A549 (cell line): ENCODE measurements at regions not wholly inside any gene's neighbourhood (a gene's known extent, or its start where the extent isn't known, plus 50 kb on each side); places are given as distances from the start of the nearest gene placed in this dataset.

Source experiments
- BHLHE40 ChIP-seq: IDR thresholded peaks from 2 replicates; pipeline ENCODE4 v1.6.1; 2012; ENCODE audit warnings: low read depth, low read length, inconsistent platforms
- CEBPB ChIP-seq, 2 experiments: fragments of >200 bp in 1 of 2; sonication (Bioruptor Twin) in 1 of 2; formaldehyde crosslinking in 1 of 2; IDR thresholded peaks; 2 replicates each; pipeline ENCODE4 v1.6.1; 2012 to 2016
- CTCF ChIP-seq: fragments of >200 bp; sonication (Bioruptor Twin); formaldehyde crosslinking; IDR thresholded peaks from 3 replicates; pipeline ENCODE4 v1.5.1; 2016
- EP300 ChIP-seq, 2 experiments: fragments of >200 bp; sonication (Bioruptor Twin); formaldehyde crosslinking; IDR thresholded peaks; 2 replicates in 1 of 2; 3 replicates in 1 of 2; pipeline ENCODE4 v1.6.1; 2016 to 2017
- FOXS1 ChIP-seq: fragments of 250-450 bp; sonication (Bioruptor Pico); IDR thresholded peaks from 2 replicates; pipeline ENCODE4 v1.5.0; 2020; ENCODE audit warnings: mild to moderate bottlenecking, moderate library complexity
- HEYL ChIP-seq: fragments of 250-450 bp; sonication (Bioruptor Pico); IDR thresholded peaks from 2 replicates; pipeline ENCODE4 v1.8.0; 2021; ENCODE audit warnings: mild to moderate bottlenecking, moderate library complexity
- MAFK ChIP-seq: fragments of 450-650 bp; IDR thresholded peaks from 2 replicates; pipeline ENCODE4 v1.6.1; 2014; ENCODE audit not compliant: partially characterized antibody
- MYC ChIP-seq: IDR thresholded peaks from 2 replicates; pipeline ENCODE4 v1.6.1; 2012; ENCODE audit warnings: mild to moderate bottlenecking, inconsistent platforms, low read length, improper control_type of control experiment, borderline replicate concordance
- POLR2A ChIP-seq: IDR thresholded peaks from 2 replicates; pipeline ENCODE4 v1.6.1; 2012; ENCODE audit warnings: mild to moderate bottlenecking, low read length
- RFX5 ChIP-seq: fragments of 450-650 bp; IDR thresholded peaks from 2 replicates; pipeline ENCODE4 v1.7.1; 2014; ENCODE audit warnings: antibody characterized with exemption, mild to moderate bottlenecking, moderate library complexity
- SMC3 ChIP-seq: fragments of >200 bp; sonication (Bioruptor Twin); formaldehyde crosslinking; IDR thresholded peaks from 3 replicates; pipeline ENCODE4 v1.6.1; 2018; ENCODE audit warnings: inconsistent platforms
- ZSCAN20 ChIP-seq: fragments of 250-450 bp; sonication (Bioruptor Pico); IDR thresholded peaks from 2 replicates; pipeline ENCODE4 v1.8.0; 2022; ENCODE audit warnings: mild to moderate bottlenecking, moderate library complexity
- TF ChIP-seq, protein P1 (sequence below): fragments of 200-600 bp; sonication (generic); IDR thresholded peaks from 2 replicates; pipeline ENCODE4 v1.6.1; 2016; ENCODE audit warnings: antibody characterized with exemption, mild to moderate bottlenecking, moderate library complexity

DNA sequence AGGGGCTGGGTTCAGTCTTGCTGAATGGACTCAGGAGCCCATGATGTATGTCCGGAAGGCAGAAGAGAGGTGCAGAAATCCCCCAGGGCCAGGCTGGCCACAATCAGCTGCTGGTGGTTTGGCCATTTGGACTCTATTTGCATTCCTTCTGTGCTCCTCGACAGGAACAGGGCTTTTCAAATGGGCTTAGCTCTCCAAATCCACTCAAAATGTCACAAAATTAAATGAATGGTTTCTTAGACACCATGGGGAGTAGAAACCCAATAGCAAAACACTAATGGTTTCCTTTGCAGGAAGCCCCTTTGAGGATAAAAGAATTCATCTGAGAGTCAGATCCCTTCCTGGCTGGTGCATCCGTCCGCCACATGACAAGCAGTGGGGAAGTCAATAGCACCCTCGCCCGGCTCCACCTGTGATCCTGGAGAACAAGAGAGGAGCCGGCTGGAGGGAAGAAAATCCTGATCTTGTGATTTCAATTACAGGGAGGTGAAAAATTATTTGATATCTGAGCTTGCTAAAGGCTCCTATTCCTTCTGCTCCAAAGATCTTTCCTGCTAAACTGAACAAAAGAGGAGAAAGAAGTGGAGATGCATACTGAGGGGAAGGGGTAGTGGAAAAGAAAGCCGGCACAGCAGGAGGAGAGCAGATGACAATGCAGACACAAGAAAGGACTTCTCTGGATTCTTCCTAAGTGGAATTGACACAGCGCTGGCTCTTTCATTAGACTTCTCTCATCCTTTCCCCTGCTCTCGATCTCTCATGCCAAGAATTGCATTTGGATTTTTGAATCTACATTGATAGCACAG lies 190.7 kb downstream of the C7orf25 start:
- TF ChIP-seq CEBPB (IDR thresholded peaks at IDR 0.05): no peak
- TF ChIP-seq MAFK: no peak
- no peak for TF ChIP-seq CTCF
- TF ChIP-seq, protein P1, sequence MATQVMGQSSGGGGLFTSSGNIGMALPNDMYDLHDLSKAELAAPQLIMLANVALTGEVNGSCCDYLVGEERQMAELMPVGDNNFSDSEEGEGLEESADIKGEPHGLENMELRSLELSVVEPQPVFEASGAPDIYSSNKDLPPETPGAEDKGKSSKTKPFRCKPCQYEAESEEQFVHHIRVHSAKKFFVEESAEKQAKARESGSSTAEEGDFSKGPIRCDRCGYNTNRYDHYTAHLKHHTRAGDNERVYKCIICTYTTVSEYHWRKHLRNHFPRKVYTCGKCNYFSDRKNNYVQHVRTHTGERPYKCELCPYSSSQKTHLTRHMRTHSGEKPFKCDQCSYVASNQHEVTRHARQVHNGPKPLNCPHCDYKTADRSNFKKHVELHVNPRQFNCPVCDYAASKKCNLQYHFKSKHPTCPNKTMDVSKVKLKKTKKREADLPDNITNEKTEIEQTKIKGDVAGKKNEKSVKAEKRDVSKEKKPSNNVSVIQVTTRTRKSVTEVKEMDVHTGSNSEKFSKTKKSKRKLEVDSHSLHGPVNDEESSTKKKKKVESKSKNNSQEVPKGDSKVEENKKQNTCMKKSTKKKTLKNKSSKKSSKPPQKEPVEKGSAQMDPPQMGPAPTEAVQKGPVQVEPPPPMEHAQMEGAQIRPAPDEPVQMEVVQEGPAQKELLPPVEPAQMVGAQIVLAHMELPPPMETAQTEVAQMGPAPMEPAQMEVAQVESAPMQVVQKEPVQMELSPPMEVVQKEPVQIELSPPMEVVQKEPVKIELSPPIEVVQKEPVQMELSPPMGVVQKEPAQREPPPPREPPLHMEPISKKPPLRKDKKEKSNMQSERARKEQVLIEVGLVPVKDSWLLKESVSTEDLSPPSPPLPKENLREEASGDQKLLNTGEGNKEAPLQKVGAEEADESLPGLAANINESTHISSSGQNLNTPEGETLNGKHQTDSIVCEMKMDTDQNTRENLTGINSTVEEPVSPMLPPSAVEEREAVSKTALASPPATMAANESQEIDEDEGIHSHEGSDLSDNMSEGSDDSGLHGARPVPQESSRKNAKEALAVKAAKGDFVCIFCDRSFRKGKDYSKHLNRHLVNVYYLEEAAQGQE: no peak
- no peak for TF ChIP-seq HEYL
- TF ChIP-seq POLR2A: no peak
- no peak for TF ChIP-seq MYC
- no peak for TF ChIP-seq BHLHE40
- no peak for TF ChIP-seq ZSCAN20
- TF ChIP-seq RFX5: no peak
- TF ChIP-seq SMC3: no peak
- TF ChIP-seq FOXS1 (CRISPR knock-in tag): no peak
- TF ChIP-seq EP300 (IDR thresholded peaks at IDR 0.05): no peak
